NT2/D1 (cell line): ENCODE measurements at regions not wholly inside any gene's neighbourhood (a gene's known extent, or its start where the extent isn't known, plus 50 kb on each side); places are given as distances from the start of the nearest gene placed in this dataset.

Source experiments
- DNase-seq: peaks from one replicate; pipeline ENCODE4 v3.0.0-alpha.2; 2011; ENCODE audit warnings: low read depth, low spot score
- H3K27me3 ChIP-seq: 2 replicates; pipeline ENCODE4 v1.6.0; 2011; ENCODE audit warnings: mild to moderate bottlenecking; ENCODE audit not compliant: insufficient read length, insufficient read depth
- H3K36me3 ChIP-seq: 2 replicates; pipeline ENCODE4 v1.6.1; 2011; ENCODE audit warnings: mild to moderate bottlenecking, low read length, mixed read lengths; ENCODE audit not compliant: insufficient read depth, insufficient read length
- H3K4me1 ChIP-seq: 2 replicates; pipeline ENCODE4 v1.5.1; 2011; ENCODE audit not compliant: insufficient read depth, insufficient read length
- H3K4me3 ChIP-seq: 2 replicates; pipeline ENCODE4 v1.5.1; 2011; ENCODE audit warnings: low read depth; ENCODE audit not compliant: insufficient read length
- H3K9ac ChIP-seq: 2 replicates; pipeline ENCODE4 v1.6.0; 2011; ENCODE audit warnings: low read depth; ENCODE audit not compliant: insufficient read length
- H3K9me3 ChIP-seq: 2 replicates; pipeline ENCODE4 v1.5.1; 2011; ENCODE audit warnings: mild to moderate bottlenecking, low read length; ENCODE audit not compliant: insufficient read depth
- SUZ12 ChIP-seq: IDR thresholded peaks from 2 replicates; pipeline ENCODE4 v1.6.1; 2011; ENCODE audit not compliant: insufficient read length, insufficient read depth; ENCODE audit errors: extremely low read depth
- YY1 ChIP-seq: IDR thresholded peaks from 2 replicates; pipeline ENCODE4 v1.6.1; 2011; ENCODE audit not compliant: insufficient read length, insufficient read depth
- ZNF274 ChIP-seq: IDR thresholded peaks from 2 replicates; pipeline ENCODE4 v1.6.1; 2011; ENCODE audit warnings: mild to moderate bottlenecking, low read depth, low read length

DNA sequence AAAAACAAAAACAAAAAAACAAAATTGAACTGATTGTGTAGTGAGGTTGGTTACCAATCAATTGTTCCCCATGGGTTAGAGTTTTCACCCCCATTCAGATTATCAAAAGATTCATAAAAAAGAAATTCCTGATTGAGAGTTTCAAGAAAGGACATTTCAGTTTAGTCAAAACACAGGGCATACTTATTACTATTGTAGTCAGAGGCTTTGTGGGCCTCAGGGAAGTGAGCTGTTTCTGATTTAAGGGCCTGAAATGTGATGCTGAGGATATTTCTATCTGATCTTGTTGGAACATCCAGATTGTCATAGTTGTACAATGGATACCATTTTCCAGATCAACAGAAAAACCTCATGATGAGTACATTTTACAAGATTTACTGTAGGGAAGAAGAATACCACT is 368.1 kb upstream of the NETO1 start:
- Histone ChIP-seq H3K27me3 (no peaks in the 10 kb centered on the region), H3K9me3 (no peaks in the 10 kb centered on the region), H3K9ac (no peak overlapping the region), H3K36me3 (no peaks in the 10 kb centered on the region), H3K4me3 (no peak overlapping the region), H3K4me1 (no peaks in the 10 kb centered on the region)
- TF ChIP-seq ZNF274 (no peak), YY1 (no peak), SUZ12 (no peak)
- DNase-seq: no peak

DNA sequence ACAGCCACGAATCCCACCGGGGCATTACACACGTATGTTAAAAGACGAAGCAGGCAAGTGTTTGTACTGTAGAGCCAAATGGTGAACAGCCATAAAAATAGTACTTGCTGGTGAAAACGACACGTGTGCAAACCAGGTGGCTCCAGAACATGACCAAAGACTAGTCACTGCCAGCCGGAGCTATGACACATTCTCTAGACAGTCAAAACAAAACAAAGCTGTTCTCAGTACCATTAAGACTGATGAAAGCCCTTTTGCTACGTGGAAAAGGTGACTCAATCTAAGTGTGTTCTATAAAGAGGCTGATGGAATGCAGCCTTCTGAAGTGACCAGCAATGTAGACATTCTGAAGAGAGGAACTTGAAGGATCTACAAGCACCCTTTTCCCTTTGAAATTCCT is 367.7 kb upstream of the NETO1 start:
- DNase-seq: no peak
- H3K4me1 ChIP-seq: no peaks in the 10 kb centered on the region
- H3K4me3 ChIP-seq: no peak overlapping the region
- no peaks in the 10 kb centered on the region for H3K36me3 ChIP-seq
- no peak for TF ChIP-seq ZNF274
- TF ChIP-seq SUZ12: no peak
- TF ChIP-seq YY1: no peak
- H3K27me3 ChIP-seq: no peaks in the 10 kb centered on the region
- no peaks in the 10 kb centered on the region for H3K9me3 ChIP-seq
- H3K9ac ChIP-seq: no peak overlapping the region

DNA sequence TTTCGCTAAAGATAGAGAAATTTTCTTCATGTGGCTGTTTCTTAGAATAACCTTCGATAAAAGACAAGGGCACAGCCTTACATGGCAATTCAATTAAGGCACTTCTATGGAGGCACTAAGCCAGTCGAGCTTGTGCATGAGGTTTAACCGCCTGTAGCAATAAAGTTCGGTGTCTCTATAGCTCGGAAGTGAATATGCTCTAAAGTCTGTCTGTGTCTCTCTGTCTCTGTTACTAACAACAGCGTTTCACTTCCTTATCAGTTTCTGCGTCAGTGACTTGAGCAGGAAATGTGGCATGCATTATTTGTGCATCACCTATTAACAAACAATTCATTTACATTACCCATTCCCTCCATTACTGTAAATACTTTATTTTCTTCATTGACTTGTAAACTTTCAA is 365.1 kb upstream of the NETO1 start:
- Histone ChIP-seq H3K27me3 (no peaks in the 10 kb centered on the region), H3K36me3 (no peaks in the 10 kb centered on the region), H3K4me1 (no peaks in the 10 kb centered on the region), H3K9me3 (no peaks in the 10 kb centered on the region), H3K9ac (no peak overlapping the region), H3K4me3 (no peak overlapping the region)
- TF ChIP-seq SUZ12: no peak
- TF ChIP-seq ZNF274: no peak
- TF ChIP-seq YY1: no peak
- DNase-seq: no peak

DNA sequence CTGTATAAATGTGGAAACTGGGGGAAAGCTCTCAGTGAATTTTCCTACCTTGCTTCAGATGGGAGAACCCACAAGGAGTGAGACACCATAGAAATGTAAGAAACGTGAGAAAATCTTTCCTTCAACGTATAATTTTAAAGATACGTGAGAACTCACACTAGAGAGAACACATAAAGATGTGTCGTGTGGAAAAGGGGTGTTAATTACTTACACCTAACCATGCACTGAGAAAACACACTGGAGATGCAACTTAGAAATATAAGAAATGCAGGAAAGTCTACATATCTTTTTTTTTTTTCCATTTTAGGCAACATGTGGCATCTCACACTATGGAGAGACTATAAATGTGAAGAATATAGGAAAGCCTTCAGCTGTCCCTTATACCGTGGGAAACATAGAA is 352.9 kb upstream of the NETO1 start:
- Histone ChIP-seq H3K9me3 (peaks cover 22% of the 10 kb centered on the region), H3K4me3 (no peak overlapping the region), H3K9ac (no peak overlapping the region), H3K27me3 (no peaks in the 10 kb centered on the region), H3K36me3 (no peaks in the 10 kb centered on the region), H3K4me1 (no peaks in the 10 kb centered on the region)
- DNase-seq: no peak
- TF ChIP-seq ZNF274 (0 out of 2 replicates have a peak, but pooled peaks have one; percentile 49), SUZ12 (no peak)

DNA sequence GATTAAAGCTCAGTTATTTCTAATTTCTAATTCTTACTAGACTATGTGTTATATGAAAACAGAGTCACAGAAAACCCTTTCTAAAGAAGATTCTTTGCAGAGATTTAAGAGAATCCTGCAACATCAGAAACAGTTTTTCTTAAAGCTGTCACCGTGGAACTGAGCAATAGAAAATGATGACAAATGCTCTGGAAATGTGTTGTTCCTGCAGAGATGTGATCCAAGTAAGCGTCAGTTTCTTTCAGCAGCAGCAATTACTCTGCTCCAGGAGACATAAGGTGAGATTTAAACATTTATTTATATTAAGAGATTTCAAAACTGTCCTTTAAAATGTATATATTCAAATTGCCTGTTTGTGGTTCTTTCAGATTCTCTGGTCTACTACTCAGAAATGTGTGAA is 350.5 kb upstream of the NETO1 start:
- H3K4me3 ChIP-seq: no peak overlapping the region
- peaks cover 22% of the 10 kb centered on the region for H3K9me3 ChIP-seq
- H3K4me1 ChIP-seq: no peaks in the 10 kb centered on the region
- no peak overlapping the region for H3K9ac ChIP-seq
- H3K27me3 ChIP-seq: no peaks in the 10 kb centered on the region
- DNase-seq: no peak
- TF ChIP-seq ZNF274: no peak
- TF ChIP-seq SUZ12: no peak
- TF ChIP-seq YY1: no peak
- H3K36me3 ChIP-seq: no peaks in the 10 kb centered on the region

GRCh38 chr18:73214970-73215369 is 347.2 kb upstream of the NETO1 start:
- DNase-seq: no peak
- Histone ChIP-seq H3K4me1 (no peaks in the 10 kb centered on the region), H3K9me3 (peaks cover 9% of the 10 kb centered on the region), H3K27me3 (no peaks in the 10 kb centered on the region), H3K4me3 (no peak overlapping the region), H3K36me3 (no peaks in the 10 kb centered on the region), H3K9ac (no peak overlapping the region)
- no peak for TF ChIP-seq YY1
- no peak for TF ChIP-seq SUZ12
- no peak for TF ChIP-seq ZNF274

DNA sequence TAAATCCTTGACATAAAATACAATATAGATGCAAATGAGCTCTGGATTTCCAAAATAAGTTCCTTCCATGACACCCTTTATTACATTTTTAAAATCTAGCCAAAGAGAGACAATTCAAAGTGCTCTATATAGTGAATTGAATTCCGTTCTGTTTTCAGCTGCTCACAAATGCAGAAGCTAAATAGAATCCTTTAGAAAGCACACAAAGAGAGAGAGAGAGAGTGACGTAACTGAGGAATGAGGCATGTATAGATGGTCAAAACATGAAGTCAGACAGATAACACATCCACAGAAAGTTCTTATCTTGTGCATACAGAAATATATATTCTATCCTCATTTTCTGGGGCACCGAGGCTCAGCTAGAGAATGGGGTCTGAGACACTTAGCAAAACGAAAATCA is 344.7 kb upstream of the NETO1 start:
- no peaks in the 10 kb centered on the region for H3K9me3 ChIP-seq
- H3K4me1 ChIP-seq: no peaks in the 10 kb centered on the region
- TF ChIP-seq ZNF274: no peak
- no peak for TF ChIP-seq YY1
- TF ChIP-seq SUZ12: no peak
- H3K27me3 ChIP-seq: no peaks in the 10 kb centered on the region
- H3K4me3 ChIP-seq: no peak overlapping the region
- no peak for DNase-seq
- H3K9ac ChIP-seq: no peak overlapping the region
- H3K36me3 ChIP-seq: no peaks in the 10 kb centered on the region

GRCh38 chr18:73201940-73202339 is 334.2 kb upstream of the NETO1 start:
- DNase-seq: no peak
- no peaks in the 10 kb centered on the region for H3K9me3 ChIP-seq
- TF ChIP-seq SUZ12 (no peak), YY1 (no peak), ZNF274 (no peak)
- no peak overlapping the region for H3K9ac ChIP-seq
- no peak overlapping the region for H3K4me3 ChIP-seq
- no peaks in the 10 kb centered on the region for H3K4me1 ChIP-seq
- no peaks in the 10 kb centered on the region for H3K36me3 ChIP-seq
- no peaks in the 10 kb centered on the region for H3K27me3 ChIP-seq
